Coronary artery (tissue), 2 donors: ENCODE measurements at regions not wholly inside any gene's neighbourhood (a gene's known extent, or its start where the extent isn't known, plus 50 kb on each side); places are given as distances from the start of the nearest gene placed in this dataset.
"Not testable (repeated sequence)": the region's sequence is repeated elsewhere in the genome, so short reads cannot be mapped to it uniquely, and the experiment has no call there.

Experiments
- DNase-seq: peaks from one replicate; pipeline ENCODE4 v3.0.0-alpha.2; 2017; ENCODE audit warnings: low spot score
- H3K27ac ChIP-seq, 2 donors: fragments of 200-600 bp; sonication (generic); one replicate each; pipeline ENCODE4 v1.5.1; 2016 to 2019
- H3K4me3 ChIP-seq: fragments of 200-600 bp; sonication (generic); 2 replicates; pipeline ENCODE4 v1.5.1; 2016; ENCODE audit warnings: mild to moderate bottlenecking, moderate library complexity
- CTCF ChIP-seq: fragments of 200-600 bp; sonication (generic); IDR thresholded peaks from one replicate; pipeline ENCODE4 v1.5.1; 2019; ENCODE audit warnings: antibody characterized with exemption

GRCh38 chr10:105733924-105734323 is 1092.8 kb downstream of the SORCS3 start:
- H3K4me3 ChIP-seq: no peak overlapping the region
- TF ChIP-seq CTCF: no peak
- no peak for DNase-seq
- H3K27ac ChIP-seq: no peak overlapping the region

GRCh38 chr10:105729428-105729827 is 1088.3 kb downstream of the SORCS3 start:
- TF ChIP-seq CTCF: no peak
- no peak overlapping the region for H3K4me3 ChIP-seq
- DNase-seq: no peak
- no peak overlapping the region for H3K27ac ChIP-seq

GRCh38 chr10:105727586-105727985 is 1086.5 kb downstream of the SORCS3 start:
- DNase-seq: not testable (repeated sequence)

GRCh38 chr10:105727131-105727530 is 1086.0 kb downstream of the SORCS3 start:
- DNase-seq: no peak
- H3K4me3 ChIP-seq: no peak overlapping the region
- H3K27ac ChIP-seq: no peak overlapping the region
- TF ChIP-seq CTCF: no peak

More at GRCh38 chr10:105727586-105727985, 1086.5 kb downstream of the SORCS3 start:
- H3K4me3 ChIP-seq, H3K27ac ChIP-seq: not testable (repeated sequence)

GRCh38 chr10:105726149-105726548 is 1085.1 kb downstream of the SORCS3 start:
- Histone ChIP-seq H3K4me3 (no peak overlapping the region), H3K27ac (no peak overlapping the region)
- DNase-seq: no peak
- no peak for TF ChIP-seq CTCF

- no peak overlapping the region for H3K27ac ChIP-seq
- no peak for TF ChIP-seq CTCF
- DNase-seq: no peak
- no peak overlapping the region for H3K4me3 ChIP-seq
Observed at GRCh38 chr10:105725007-105725406, 1083.9 kb downstream of the SORCS3 start.

- no peak for DNase-seq
- Histone ChIP-seq H3K27ac (no peak overlapping the region), H3K4me3 (no peak overlapping the region)
- TF ChIP-seq CTCF: no peak
Observed at GRCh38 chr10:105718207-105718995, 1077.3 kb downstream of the SORCS3 start.
